Upper lobe of right lung (tissue), 1 donor: ENCODE measurements at regions not wholly inside any gene's neighbourhood (a gene's known extent, or its start where the extent isn't known, plus 50 kb on each side); places are given as distances from the start of the nearest gene placed in this dataset.

Experiments used
- ATAC-seq: fragments of 200-7000 bp; cut with Tn5 transposase; one replicate; pipeline ENCODE4 v1.9.1; 2020; ENCODE audit warnings: mild to moderate bottlenecking, moderate library complexity
- DNase-seq: peaks from one replicate; pipeline ENCODE4 v3.0.0-alpha.2; 2020
- H3K27ac ChIP-seq: fragments of 200-600 bp; one replicate; pipeline ENCODE4 v1.8.0; 2022
- H3K27me3 ChIP-seq: fragments of 200-600 bp; one replicate; pipeline ENCODE4 v1.8.0; 2022; ENCODE audit warnings: mild to moderate bottlenecking
- H3K36me3 ChIP-seq: fragments of 200-600 bp; one replicate; pipeline ENCODE4 v1.8.0; 2022
- H3K4me1 ChIP-seq: fragments of 200-600 bp; one replicate; pipeline ENCODE4 v1.8.0; 2022
- H3K4me3 ChIP-seq: fragments of 200-600 bp; one replicate; pipeline ENCODE4 v1.8.0; 2022; ENCODE audit warnings: mild to moderate bottlenecking
- H3K9me3 ChIP-seq: fragments of 200-600 bp; one replicate; pipeline ENCODE4 v1.8.0; 2022
- intact Hi-C: fragments of 100-400 bp; cut with DNase I; formaldehyde crosslinking; loops from one replicate; pipeline ENCODE4 v1.11.0; 2022
- TF ChIP-seq, protein P1 (sequence below): fragments of 200-600 bp; IDR thresholded peaks from one replicate; pipeline ENCODE4 v1.8.0; 2022; ENCODE audit warnings: antibody characterized with exemption
- donor health status: DM: no; HTN: yes; CAD: no; lungs with severe emphysema.

DNA sequence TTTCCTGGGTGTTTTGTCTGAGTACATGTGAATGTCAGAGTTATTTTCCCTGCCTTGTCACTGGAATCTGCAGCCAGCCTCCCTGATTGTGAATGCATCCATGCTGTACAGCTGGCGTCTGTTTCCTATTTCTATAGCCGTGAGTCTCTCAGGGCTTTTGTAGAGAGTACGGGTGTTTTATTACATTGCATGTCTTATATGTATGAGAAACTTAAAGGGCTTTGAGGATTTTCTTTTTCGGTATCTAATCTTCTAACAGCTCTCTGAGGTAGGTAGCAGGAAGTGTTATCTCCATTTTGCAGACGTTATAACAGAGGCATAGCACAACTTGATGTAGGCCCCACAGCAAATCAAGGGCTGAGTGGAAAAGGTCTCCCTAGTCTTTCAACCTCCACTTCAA is 272.9 kb downstream of the PRL start:
- TF ChIP-seq, protein P1, sequence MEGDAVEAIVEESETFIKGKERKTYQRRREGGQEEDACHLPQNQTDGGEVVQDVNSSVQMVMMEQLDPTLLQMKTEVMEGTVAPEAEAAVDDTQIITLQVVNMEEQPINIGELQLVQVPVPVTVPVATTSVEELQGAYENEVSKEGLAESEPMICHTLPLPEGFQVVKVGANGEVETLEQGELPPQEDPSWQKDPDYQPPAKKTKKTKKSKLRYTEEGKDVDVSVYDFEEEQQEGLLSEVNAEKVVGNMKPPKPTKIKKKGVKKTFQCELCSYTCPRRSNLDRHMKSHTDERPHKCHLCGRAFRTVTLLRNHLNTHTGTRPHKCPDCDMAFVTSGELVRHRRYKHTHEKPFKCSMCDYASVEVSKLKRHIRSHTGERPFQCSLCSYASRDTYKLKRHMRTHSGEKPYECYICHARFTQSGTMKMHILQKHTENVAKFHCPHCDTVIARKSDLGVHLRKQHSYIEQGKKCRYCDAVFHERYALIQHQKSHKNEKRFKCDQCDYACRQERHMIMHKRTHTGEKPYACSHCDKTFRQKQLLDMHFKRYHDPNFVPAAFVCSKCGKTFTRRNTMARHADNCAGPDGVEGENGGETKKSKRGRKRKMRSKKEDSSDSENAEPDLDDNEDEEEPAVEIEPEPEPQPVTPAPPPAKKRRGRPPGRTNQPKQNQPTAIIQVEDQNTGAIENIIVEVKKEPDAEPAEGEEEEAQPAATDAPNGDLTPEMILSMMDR = no peak
- intact Hi-C loops = no loop called here
- H3K27me3 ChIP-seq = no peaks in the 10 kb centered on the region

DNA sequence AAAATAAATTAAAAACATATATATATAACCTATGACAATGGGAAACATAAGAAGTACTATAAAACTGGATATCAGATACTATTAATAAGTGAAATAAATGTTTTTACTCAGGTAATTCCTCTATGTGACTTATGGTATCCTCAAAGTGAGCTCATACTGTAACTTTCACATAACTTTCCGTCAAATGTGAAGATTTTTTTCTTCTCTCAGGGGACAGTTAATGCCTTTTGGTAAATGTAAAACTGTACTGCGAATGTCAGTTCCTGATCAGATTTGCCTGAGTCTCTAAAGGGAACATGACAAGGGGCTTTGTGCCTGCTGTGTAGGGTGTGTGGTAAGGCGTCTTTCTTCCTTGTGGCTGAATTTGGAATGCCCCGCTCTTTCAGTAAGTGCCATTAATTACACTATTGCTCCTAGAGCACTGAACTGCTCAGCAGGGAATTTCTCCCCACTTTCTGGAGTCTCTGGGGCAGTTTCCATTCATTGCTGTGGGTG is 271.8 kb downstream of the PRL start:
- H3K27me3 ChIP-seq = no peaks in the 10 kb centered on the region
- H3K36me3 ChIP-seq = no peaks in the 10 kb centered on the region
- peaks cover 32% of the 10 kb centered on the region for H3K4me1 ChIP-seq
- intact Hi-C loops = no loop called here
- DNase-seq = no peak
- ATAC-seq = peak; percentile 29
- H3K9me3 ChIP-seq = no peaks in the 10 kb centered on the region
- TF ChIP-seq, protein P1 = no peak
- peak overlapping the region; percentile 52 for H3K27ac ChIP-seq
- H3K4me3 ChIP-seq = no peak overlapping the region

More for the DNA sequence above, 272.9 kb downstream of the PRL start:
- Histone ChIP-seq H3K27ac (no peak overlapping the region), H3K4me3 (no peak overlapping the region), H3K36me3 (no peaks in the 10 kb centered on the region), H3K4me1 (peaks cover 21% of the 10 kb centered on the region), H3K9me3 (no peaks in the 10 kb centered on the region)
- no peak for ATAC-seq
- DNase-seq = no peak

DNA sequence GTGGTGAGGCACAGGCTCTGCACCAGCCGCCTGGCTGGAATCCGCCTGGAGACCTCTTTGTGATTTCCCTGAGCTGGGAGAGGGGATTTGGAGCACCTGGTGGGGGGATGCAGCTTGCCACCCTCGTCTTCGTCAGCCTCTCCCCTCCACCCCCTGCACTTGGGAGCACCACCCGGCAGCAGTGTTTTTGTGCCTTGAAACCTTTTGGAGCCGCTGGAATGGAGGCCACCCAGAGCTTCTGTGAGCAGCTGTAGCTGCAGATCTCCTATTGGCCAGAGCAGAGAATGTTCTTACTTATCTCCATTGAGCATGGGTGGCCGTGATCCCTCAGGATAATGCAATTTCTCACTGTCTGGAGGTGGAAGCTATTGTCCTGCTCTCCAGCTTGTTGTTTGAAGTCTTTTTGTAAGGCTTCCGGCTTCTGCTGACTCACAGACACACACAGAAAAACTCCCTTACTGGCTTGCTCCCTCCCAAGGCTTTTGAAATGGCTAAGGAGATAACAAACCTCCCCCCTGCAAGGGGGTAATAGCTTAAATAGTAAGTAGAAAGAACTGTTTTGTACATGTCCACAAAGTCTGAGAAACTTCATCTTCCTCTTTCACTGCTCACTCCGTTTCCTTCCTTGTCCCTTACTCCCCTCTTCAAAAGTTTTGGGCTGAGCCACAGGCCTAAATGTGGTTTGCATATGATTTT is 271.2 kb downstream of the PRL start:
- TF ChIP-seq, protein P1 = no peak
- no peaks in the 10 kb centered on the region for H3K27me3 ChIP-seq
- no peaks in the 10 kb centered on the region for H3K36me3 ChIP-seq
- peak; percentile 61 for ATAC-seq
- no peak for DNase-seq
- H3K9me3 ChIP-seq = no peaks in the 10 kb centered on the region
- H3K4me3 ChIP-seq = no peak overlapping the region
- H3K27ac ChIP-seq = peak overlapping the region; percentile 52
- peaks cover 34% of the 10 kb centered on the region for H3K4me1 ChIP-seq
- intact Hi-C loops = no loop called here

DNA sequence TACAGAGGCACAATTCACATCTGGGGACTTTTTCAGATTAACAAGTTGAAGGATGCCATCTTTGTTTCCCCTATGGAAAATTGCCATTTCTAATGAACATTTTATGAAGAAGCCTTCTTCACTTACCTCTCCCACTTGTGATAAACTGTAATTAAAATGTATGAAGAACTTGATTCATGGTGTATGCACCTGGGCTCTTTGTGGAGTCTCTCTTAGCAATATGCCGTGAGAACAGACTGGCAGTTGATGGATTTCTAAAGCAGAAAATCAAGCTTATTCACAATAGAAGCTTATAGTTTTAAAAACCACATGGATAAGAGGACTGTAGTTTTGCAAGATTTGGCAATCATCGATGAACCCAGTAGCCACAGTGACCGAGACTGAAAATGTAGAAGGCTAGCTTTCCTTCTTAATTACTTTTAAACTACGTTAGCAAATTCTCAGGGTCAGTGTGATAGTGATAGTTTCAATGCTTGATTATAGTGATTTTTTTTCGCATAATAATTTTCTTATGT is 270.6 kb downstream of the PRL start:
- TF ChIP-seq, protein P1 = no peak
- H3K27ac ChIP-seq = peak overlapping the region; percentile 52
- ATAC-seq = no peak

DNA sequence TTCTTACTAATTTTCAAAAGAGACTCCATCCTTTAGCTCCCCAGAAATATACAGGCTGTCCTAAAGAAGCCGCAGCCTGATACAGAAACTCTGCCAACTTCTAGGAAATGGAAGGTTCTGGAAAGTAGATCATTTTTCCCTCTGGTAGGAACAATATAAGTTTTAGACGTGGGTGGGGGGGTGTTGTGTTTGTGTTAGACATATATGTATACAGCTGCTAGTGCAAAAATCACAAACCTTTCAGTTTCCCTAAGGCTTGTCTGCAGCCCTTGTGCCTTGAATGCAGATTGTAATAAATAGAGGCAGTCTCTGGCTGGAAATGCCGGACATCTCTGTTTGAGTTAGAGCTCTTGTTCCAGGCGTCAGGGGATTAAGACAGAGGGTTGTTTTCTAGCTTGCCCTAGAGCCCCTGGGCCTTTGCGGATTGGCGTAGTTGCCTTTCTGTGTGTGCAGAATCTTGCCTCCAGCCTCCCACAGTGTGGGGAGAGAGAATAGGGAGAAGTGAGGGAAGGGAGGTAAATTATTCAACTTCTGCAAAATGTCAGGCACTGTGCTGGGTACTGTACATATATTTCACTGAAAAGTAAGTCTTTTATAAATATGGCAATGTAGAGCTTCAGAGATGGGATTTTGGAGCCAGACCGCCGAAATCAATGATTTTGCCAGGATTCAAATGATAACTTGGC is 269.7 kb downstream of the PRL start:
- H3K36me3 ChIP-seq = no peaks in the 10 kb centered on the region
- intact Hi-C loops = no loop called here
- peaks cover 34% of the 10 kb centered on the region for H3K4me1 ChIP-seq
- ATAC-seq = no peak
- no peaks in the 10 kb centered on the region for H3K9me3 ChIP-seq
- H3K27ac ChIP-seq = no peak overlapping the region
- DNase-seq = no peak
- H3K27me3 ChIP-seq = no peaks in the 10 kb centered on the region
- TF ChIP-seq, protein P1 = no peak
- H3K4me3 ChIP-seq = no peak overlapping the region

More for the DNA sequence above, 270.6 kb downstream of the PRL start:
- Histone ChIP-seq H3K36me3 (no peaks in the 10 kb centered on the region), H3K4me1 (peaks cover 34% of the 10 kb centered on the region), H3K27me3 (no peaks in the 10 kb centered on the region), H3K4me3 (no peak overlapping the region), H3K9me3 (no peaks in the 10 kb centered on the region)
- no peak for DNase-seq
- intact Hi-C loops = no loop called here
